WTC11 (cell line): ENCODE measurements at regions not wholly inside any gene's neighbourhood (a gene's known extent, or its start where the extent isn't known, plus 50 kb on each side); places are given as distances from the start of the nearest gene placed in this dataset.

Source experiments
- ATAC-seq: fragments of 200-7000 bp; cut with Tn5 transposase; 2 replicates; pipeline ENCODE4 v1.10.0; 2021; ENCODE audit warnings: mild to moderate bottlenecking, moderate library complexity
- CTCF ChIA-PET: fragments of 300-600 bp; sonication (Branson Sonifier 250); formaldehyde crosslinking; loops from one replicate; lab custom pipeline; 2021; ENCODE audit warnings: antibody characterized with exemption; lab: Charles Lee
- POLR2A ChIA-PET: fragments of 350-600 bp; sonication (Branson Sonifier 250); formaldehyde crosslinking; loops from one replicate; lab custom pipeline; 2021; ENCODE audit warnings: antibody characterized with exemption; lab: Charles Lee
- DNase-seq: peaks from one replicate; pipeline ENCODE4 v3.0.0; 2021; ENCODE audit warnings: low spot score
- H3K27ac Mint-ChIP-seq: 2 replicates; pipeline ENCODE4 v1.8.0; 2021; ENCODE audit warnings: mixed read lengths
- H3K27me3 Mint-ChIP-seq: 2 replicates; pipeline ENCODE4 v1.8.0; 2021; ENCODE audit warnings: low read depth, mild to moderate bottlenecking, moderate library complexity, mixed read lengths
- H3K36me3 Mint-ChIP-seq: 2 replicates; pipeline ENCODE4 v1.8.0; 2021; ENCODE audit warnings: mixed read lengths
- H3K4me1 Mint-ChIP-seq: 2 replicates; pipeline ENCODE4 v1.8.0; 2022; ENCODE audit warnings: mixed read lengths
- H3K4me3 Mint-ChIP-seq: 2 replicates; pipeline ENCODE4 v1.8.0; 2021; ENCODE audit warnings: mild to moderate bottlenecking, moderate library complexity, mixed read lengths
- H3K9me3 Mint-ChIP-seq: 2 replicates; pipeline ENCODE4 v1.8.0; 2021; ENCODE audit warnings: mixed read lengths
- ATF1 ChIP-seq: sonication (generic); formaldehyde crosslinking; IDR thresholded peaks from 2 replicates; pipeline ENCODE4 v1.8.1; 2023; ENCODE audit warnings: mild to moderate bottlenecking, moderate library complexity, missing genetic modification reagents
- CREM ChIP-seq: sonication (generic); formaldehyde crosslinking; IDR thresholded peaks from 2 replicates; pipeline ENCODE4 v1.8.1; 2022; ENCODE audit warnings: mild to moderate bottlenecking, missing genetic modification reagents, moderate library complexity
- E2F5 ChIP-seq: sonication (generic); formaldehyde crosslinking; IDR thresholded peaks from 2 replicates; pipeline ENCODE4 v1.8.1; 2022; ENCODE audit warnings: mild to moderate bottlenecking, moderate library complexity, missing genetic modification reagents
- ELF4 ChIP-seq: sonication (generic); formaldehyde crosslinking; IDR thresholded peaks from 2 replicates; pipeline ENCODE4 v1.8.1; 2022; ENCODE audit warnings: low read depth, mild to moderate bottlenecking, moderate library complexity, missing genetic modification reagents
- ETV6 ChIP-seq: sonication (generic); formaldehyde crosslinking; IDR thresholded peaks from 2 replicates; pipeline ENCODE4 v1.8.1; 2022; ENCODE audit warnings: mild to moderate bottlenecking, missing genetic modification reagents
- FOXJ3 ChIP-seq: sonication (generic); formaldehyde crosslinking; IDR thresholded peaks from 2 replicates; pipeline ENCODE4 v1.9.0; 2021; ENCODE audit warnings: missing genetic modification reagents, mild to moderate bottlenecking, borderline replicate concordance
- GABPB1 ChIP-seq: sonication (generic); formaldehyde crosslinking; IDR thresholded peaks from 2 replicates; pipeline ENCODE4 v1.8.1; 2023; ENCODE audit warnings: mild to moderate bottlenecking, missing genetic modification reagents
- GRHL2 ChIP-seq: fragments of 250-450 bp; sonication (Bioruptor Pico); IDR thresholded peaks from 2 replicates; pipeline ENCODE4 v1.8.0; 2022; ENCODE audit warnings: mild to moderate bottlenecking, moderate library complexity; ENCODE audit not compliant: insufficient replicate concordance, severe bottlenecking
- GTF2I ChIP-seq: fragments of 250-450 bp; sonication (Bioruptor Pico); conservative IDR thresholded peaks from 2 replicates; pipeline ENCODE4 v1.4.0; 2021; ENCODE audit warnings: mild to moderate bottlenecking
- HMGA2 ChIP-seq: fragments of 250-450 bp; sonication (Bioruptor Pico); IDR thresholded peaks from 2 replicates; pipeline ENCODE4 v1.4.0; 2021; ENCODE audit warnings: mild to moderate bottlenecking, moderate library complexity
- MXD4 ChIP-seq: fragments of 250-450 bp; sonication (Bioruptor Pico); IDR thresholded peaks from 2 replicates; pipeline ENCODE4 v1.8.0; 2021; ENCODE audit warnings: mild to moderate bottlenecking, moderate library complexity, borderline replicate concordance
- NFE2L1 ChIP-seq: sonication (generic); formaldehyde crosslinking; IDR thresholded peaks from 2 replicates; pipeline ENCODE4 v1.8.1; 2023; ENCODE audit warnings: missing genetic modification reagents
- NR1H2 ChIP-seq: sonication (generic); formaldehyde crosslinking; IDR thresholded peaks from 2 replicates; pipeline ENCODE4 v1.9.0; 2021; ENCODE audit warnings: mild to moderate bottlenecking, moderate library complexity, missing genetic modification reagents
- PRRX2 ChIP-seq: fragments of 250-450 bp; sonication (Bioruptor Pico); IDR thresholded peaks from 2 replicates; pipeline ENCODE4 v1.8.0; 2021; ENCODE audit warnings: mild to moderate bottlenecking
- RORB ChIP-seq: fragments of 250-450 bp; sonication (Bioruptor Pico); IDR thresholded peaks from 2 replicates; pipeline ENCODE4 v1.9.0; 2021; ENCODE audit warnings: mild to moderate bottlenecking
- STAT6 ChIP-seq: sonication (generic); formaldehyde crosslinking; conservative IDR thresholded peaks from 2 replicates; pipeline ENCODE4 v1.8.1; 2023; ENCODE audit warnings: mild to moderate bottlenecking, low read depth, missing genetic modification reagents, moderate library complexity
- TCF7 ChIP-seq: sonication (generic); formaldehyde crosslinking; IDR thresholded peaks from 2 replicates; pipeline ENCODE4 v1.8.0; 2022; ENCODE audit warnings: mild to moderate bottlenecking, low read depth, missing genetic modification reagents, moderate library complexity
- TEAD1 ChIP-seq: sonication (generic); formaldehyde crosslinking; IDR thresholded peaks from 2 replicates; pipeline ENCODE4 v1.8.0; 2022; ENCODE audit warnings: mild to moderate bottlenecking, missing genetic modification reagents
- USF2 ChIP-seq: sonication (generic); formaldehyde crosslinking; IDR thresholded peaks from 2 replicates; pipeline ENCODE4 v1.8.1; 2023; ENCODE audit warnings: mild to moderate bottlenecking, missing genetic modification reagents, moderate library complexity
- ZMAT4 ChIP-seq: fragments of 250-450 bp; sonication (Bioruptor Pico); IDR thresholded peaks from 2 replicates; pipeline ENCODE4 v1.9.0; 2021; ENCODE audit warnings: mild to moderate bottlenecking
- ZNF232 ChIP-seq: sonication (generic); formaldehyde crosslinking; IDR thresholded peaks from 2 replicates; pipeline ENCODE4 v1.8.0; 2022; ENCODE audit warnings: mild to moderate bottlenecking, missing genetic modification reagents
- TF ChIP-seq, protein P1 (sequence below): sonication (generic); formaldehyde crosslinking; IDR thresholded peaks from 2 replicates; pipeline ENCODE4 v1.8.1; 2023; ENCODE audit warnings: mild to moderate bottlenecking, missing genetic modification reagents
- TF ChIP-seq, protein P2 (sequence below): sonication (generic); formaldehyde crosslinking; IDR thresholded peaks from 2 replicates; pipeline ENCODE4 v1.8.0; 2022; ENCODE audit warnings: mild to moderate bottlenecking, missing genetic modification reagents

DNA sequence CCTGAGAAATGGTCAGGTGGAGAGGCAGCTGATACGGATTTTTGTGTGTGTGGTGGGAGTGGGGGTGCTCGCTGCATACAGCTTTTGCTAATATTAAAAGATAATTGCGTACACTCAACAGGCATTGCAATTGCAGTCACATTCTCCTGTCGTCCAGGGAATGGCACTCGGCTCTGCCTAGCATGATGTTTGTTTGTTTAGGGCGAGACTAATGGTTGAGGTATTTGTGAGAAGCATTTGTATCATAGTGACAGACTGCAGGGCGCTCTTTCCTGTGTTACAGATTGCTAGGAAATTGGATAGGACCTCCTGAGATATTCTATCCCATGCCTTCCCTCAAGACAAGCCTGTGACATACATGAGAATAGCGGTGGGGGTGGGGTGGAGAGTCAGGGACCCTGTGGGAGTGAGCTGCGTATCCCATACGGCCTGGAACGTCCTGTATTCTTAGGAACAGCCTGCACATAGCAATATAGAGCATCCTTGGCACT lies 207.4 kb downstream of the SOX4 start:
- no peak overlapping the region; the same call in 1 of the 2 replicates for H3K4me3 Mint-ChIP-seq
- POLR2A ChIA-PET = no interaction called here

GRCh38 chr6:21801446-21802174 lies 208.1 kb downstream of the SOX4 start:
- peak; percentile 24 for ATAC-seq
- peaks cover 7% of the 10 kb centered on the region for H3K9me3 Mint-ChIP-seq
- no peaks in the 10 kb centered on the region for H3K27me3 Mint-ChIP-seq
- H3K4me1 Mint-ChIP-seq = peaks cover 38% of the 10 kb centered on the region
- peaks cover 33% of the 10 kb centered on the region for H3K36me3 Mint-ChIP-seq
- TF ChIP-seq GABPB1 (CRISPR knock-in tag) (no peak), ELF4 (CRISPR knock-in tag) (no peak), USF2 (CRISPR knock-in tag) (no peak), RORB (CRISPR knock-in tag) (no peak)
- TF ChIP-seq, protein P1, sequence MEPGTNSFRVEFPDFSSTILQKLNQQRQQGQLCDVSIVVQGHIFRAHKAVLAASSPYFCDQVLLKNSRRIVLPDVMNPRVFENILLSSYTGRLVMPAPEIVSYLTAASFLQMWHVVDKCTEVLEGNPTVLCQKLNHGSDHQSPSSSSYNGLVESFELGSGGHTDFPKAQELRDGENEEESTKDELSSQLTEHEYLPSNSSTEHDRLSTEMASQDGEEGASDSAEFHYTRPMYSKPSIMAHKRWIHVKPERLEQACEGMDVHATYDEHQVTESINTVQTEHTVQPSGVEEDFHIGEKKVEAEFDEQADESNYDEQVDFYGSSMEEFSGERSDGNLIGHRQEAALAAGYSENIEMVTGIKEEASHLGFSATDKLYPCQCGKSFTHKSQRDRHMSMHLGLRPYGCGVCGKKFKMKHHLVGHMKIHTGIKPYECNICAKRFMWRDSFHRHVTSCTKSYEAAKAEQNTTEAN (CRISPR knock-in tag) = no peak
- H3K27ac Mint-ChIP-seq = no peak overlapping the region
- CTCF ChIA-PET = no interaction called here
- H3K4me3 Mint-ChIP-seq = no peak overlapping the region
- POLR2A ChIA-PET = no interaction called here
- no peak for DNase-seq

More for the DNA sequence above, 207.4 kb downstream of the SOX4 start:
- no peak for TF ChIP-seq NFE2L1 (CRISPR knock-in tag)
- TF ChIP-seq, all 79 proteins: peak for 0
- H3K27me3 Mint-ChIP-seq = no peaks in the 10 kb centered on the region
- H3K4me1 Mint-ChIP-seq = peaks cover 37% of the 10 kb centered on the region
- ATAC-seq (peak; percentile 66), DNase-seq (no peak)
- peak overlapping the region; percentile 38; the same call in 1 of the 2 replicates for H3K27ac Mint-ChIP-seq
- H3K36me3 Mint-ChIP-seq = peaks cover 35% of the 10 kb centered on the region
- H3K9me3 Mint-ChIP-seq = peaks cover 9% of the 10 kb centered on the region
- CTCF ChIA-PET = no interaction called here

DNA sequence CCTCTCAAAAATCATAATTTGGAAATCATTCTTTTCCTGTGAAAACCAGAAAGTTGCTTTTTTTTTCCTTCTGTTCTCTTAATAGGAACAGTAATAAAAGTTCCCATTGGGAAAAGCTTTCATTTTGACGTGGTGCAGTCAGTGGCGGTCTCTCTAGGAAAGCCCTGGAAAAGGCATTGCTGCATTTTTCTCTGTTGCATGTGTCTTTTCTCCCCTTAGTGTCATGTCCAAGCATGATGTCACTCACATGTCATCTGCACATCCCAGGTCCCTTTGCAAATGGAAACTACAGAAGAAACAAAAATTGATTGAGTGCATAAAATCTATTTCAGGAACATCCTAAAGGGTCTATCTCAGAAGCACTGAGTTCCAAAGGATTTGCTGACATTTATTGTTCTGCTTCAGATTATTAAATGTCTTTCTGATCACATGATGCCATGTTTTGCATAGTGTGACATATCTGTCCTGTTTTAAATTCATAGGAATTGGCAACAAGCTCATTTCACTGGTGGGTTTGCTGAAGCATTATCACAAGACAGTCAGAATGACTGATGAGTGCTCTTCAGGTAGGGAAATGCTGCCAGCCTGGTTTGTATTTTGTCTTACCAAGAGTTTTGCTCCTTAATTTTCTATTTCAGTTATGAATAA lies 208.7 kb downstream of the SOX4 start:
- Mint-ChIP-seq H3K27ac (peak overlapping the region; percentile 74; the same call in 1 of the 2 replicates), H3K36me3 (peaks cover 33% of the 10 kb centered on the region)
- TF ChIP-seq ZNF232 (CRISPR knock-in tag) (no peak), MXD4 (no peak), E2F5 (CRISPR knock-in tag) (no peak), GABPB1 (CRISPR knock-in tag) (no peak), FOXJ3 (CRISPR knock-in tag) (no peak), NR1H2 (CRISPR knock-in tag) (no peak), TEAD1 (CRISPR knock-in tag) (no peak), ETV6 (CRISPR knock-in tag) (no peak), ZMAT4 (no peak), PRRX2 (CRISPR knock-in tag) (no peak), CREM (CRISPR knock-in tag) (no peak), STAT6 (no peak), GRHL2 (CRISPR knock-in tag) (no peak), TCF7 (CRISPR knock-in tag) (no peak), GTF2I (no peak), ATF1 (CRISPR knock-in tag) (no peak), HMGA2 (no peak)
- TF ChIP-seq, protein P2, sequence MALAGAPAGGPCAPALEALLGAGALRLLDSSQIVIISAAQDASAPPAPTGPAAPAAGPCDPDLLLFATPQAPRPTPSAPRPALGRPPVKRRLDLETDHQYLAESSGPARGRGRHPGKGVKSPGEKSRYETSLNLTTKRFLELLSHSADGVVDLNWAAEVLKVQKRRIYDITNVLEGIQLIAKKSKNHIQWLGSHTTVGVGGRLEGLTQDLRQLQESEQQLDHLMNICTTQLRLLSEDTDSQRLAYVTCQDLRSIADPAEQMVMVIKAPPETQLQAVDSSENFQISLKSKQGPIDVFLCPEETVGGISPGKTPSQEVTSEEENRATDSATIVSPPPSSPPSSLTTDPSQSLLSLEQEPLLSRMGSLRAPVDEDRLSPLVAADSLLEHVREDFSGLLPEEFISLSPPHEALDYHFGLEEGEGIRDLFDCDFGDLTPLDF (CRISPR knock-in tag) = no peak

More for the DNA sequence above, 208.7 kb downstream of the SOX4 start:
- ATAC-seq = no peak
- POLR2A ChIA-PET = no interaction called here
- peaks cover 44% of the 10 kb centered on the region for H3K4me1 Mint-ChIP-seq
- no peak for DNase-seq
- peaks cover 7% of the 10 kb centered on the region for H3K9me3 Mint-ChIP-seq
- H3K27me3 Mint-ChIP-seq = no peaks in the 10 kb centered on the region
- CTCF ChIA-PET = no interaction called here
- no peak overlapping the region for H3K4me3 Mint-ChIP-seq
